PC-3 (cell line): ENCODE measurements at regions not wholly inside any gene's neighbourhood (a gene's known extent, or its start where the extent isn't known, plus 50 kb on each side); places are given as distances from the start of the nearest gene placed in this dataset.

Experiments
- ATAC-seq: fragments of 200-7000 bp; cut with Tn5 transposase; 2 replicates; pipeline ENCODE4 v1.9.1; 2020; ENCODE audit warnings: mild to moderate bottlenecking, moderate library complexity
- BruUV-seq: library from RNA; stranded (reverse); fragments of 400-500 nt; replicated peaks from 2 replicates; lab custom pipeline; 2021; lab: Mats Ljungman, UMichigan
- CTCF ChIA-PET: fragments of 300-600 bp; sonication (Branson Sonifier 250); formaldehyde crosslinking; loops from one replicate; lab custom pipeline; 2022; ENCODE audit warnings: antibody characterized with exemption; lab: Charles Lee
- POLR2A ChIA-PET: fragments of 300-600 bp; sonication (Branson Sonifier 250); formaldehyde crosslinking; loops from one replicate; lab custom pipeline; 2022; ENCODE audit warnings: antibody characterized with exemption; ENCODE audit not compliant: unreplicated experiment; lab: Charles Lee
- DNase-seq: peaks from one replicate; pipeline ENCODE4 v3.0.0-alpha.2; 2015
- H2AFZ ChIP-seq: fragments of 300-600 bp; sonication (generic); 2 replicates; pipeline ENCODE4 v1.6.0; 2016; ENCODE audit warnings: antibody characterized with exemption, low read length
- H3F3A ChIP-seq: fragments of 300-600 bp; sonication (generic); one replicate; pipeline ENCODE4 v1.6.0; 2017; ENCODE audit warnings: antibody characterized with exemption, low read length, control low read depth, mild to moderate bottlenecking; ENCODE audit not compliant: unreplicated experiment
- H3K27ac ChIP-seq: fragments of 300-600 bp; sonication (generic); 2 replicates; pipeline ENCODE4 v1.5.1; 2016; ENCODE audit warnings: mild to moderate bottlenecking, low read length
- H3K27me3 ChIP-seq: fragments of 300-600 bp; sonication (generic); 2 replicates; pipeline ENCODE4 v1.6.1; 2016; ENCODE audit warnings: low read length, mixed read lengths
- H3K36me3 ChIP-seq: fragments of 300-600 bp; sonication (generic); 2 replicates; pipeline ENCODE4 v1.6.1; 2016; ENCODE audit warnings: low read depth, mixed run types, low read length, mixed read lengths
- H3K4me1 ChIP-seq: fragments of 300-600 bp; sonication (generic); 2 replicates; pipeline ENCODE4 v1.5.1; 2016; ENCODE audit warnings: low read length; ENCODE audit not compliant: insufficient read depth
- H3K4me2 ChIP-seq: fragments of 300-600 bp; sonication (generic); 2 replicates; pipeline ENCODE4 v1.6.0; 2016; ENCODE audit warnings: low read length
- H3K4me3 ChIP-seq: fragments of 300-600 bp; sonication (generic); 2 replicates; pipeline ENCODE4 v1.5.1; 2016; ENCODE audit warnings: mild to moderate bottlenecking, low read length, mixed read lengths
- H3K79me2 ChIP-seq: fragments of 300-600 bp; sonication (generic); 2 replicates; pipeline ENCODE4 v1.6.1; 2017; ENCODE audit warnings: low read length, mixed read lengths
- H3K9ac ChIP-seq: fragments of 300-600 bp; sonication (generic); 2 replicates; pipeline ENCODE4 v1.6.0; 2016; ENCODE audit warnings: mild to moderate bottlenecking, low read length
- H3K9me2 ChIP-seq: fragments of 300-600 bp; sonication (generic); replicated peaks from 2 replicates; pipeline ENCODE4 v1.6.1; 2016; ENCODE audit warnings: mixed run types, low read length, mixed read lengths
- H3K9me3 ChIP-seq: fragments of 300-600 bp; sonication (generic); 2 replicates; pipeline ENCODE4 v1.6.1; 2016; ENCODE audit warnings: low read length, mixed read lengths
- H4K20me1 ChIP-seq: fragments of 300-600 bp; sonication (generic); 2 replicates; pipeline ENCODE4 v1.6.1; 2016; ENCODE audit warnings: low read length, mixed read lengths
- CTCF ChIP-seq: fragments of 300-600 bp; sonication (generic); conservative IDR thresholded peaks from 2 replicates; pipeline ENCODE4 v1.5.1; 2017; ENCODE audit warnings: antibody characterized with exemption, low read depth, mild to moderate bottlenecking, low read length
- EZH2 ChIP-seq: fragments of 300-600 bp; sonication (generic); IDR thresholded peaks from one replicate; pipeline ENCODE4 v1.6.1; 2017; ENCODE audit warnings: antibody characterized with exemption, mild to moderate bottlenecking, low read length; ENCODE audit not compliant: unreplicated experiment
- EZH2phosphoT487 ChIP-seq: fragments of 300-600 bp; sonication (generic); IDR thresholded peaks from 2 replicates; pipeline ENCODE4 v1.6.1; 2018; ENCODE audit warnings: mild to moderate bottlenecking, antibody characterized with exemption, low read length, borderline replicate concordance
- intact Hi-C: fragments of 100-400 bp; cut with micrococcal nuclease; formaldehyde crosslinking; loops from 2 replicates; pipeline ENCODE4 v1.9.0; 2023

- Histone ChIP-seq H3K27me3 (peaks cover 3% of the 10 kb centered on the region; the same call in 1 of the 2 replicates), H3K79me2 (no peaks in the 10 kb centered on the region), H3K9me2 (no peaks in the 10 kb centered on the region), H3K4me2 (no peak overlapping the region), H3K9ac (no peak overlapping the region), H3K27ac (no peak overlapping the region), H4K20me1 (no peaks in the 10 kb centered on the region), H3F3A (no peaks in the 10 kb centered on the region), H3K36me3 (no peaks in the 10 kb centered on the region), H3K4me3 (no peak overlapping the region), H2AFZ (no peak overlapping the region), H3K9me3 (no peaks in the 10 kb centered on the region), H3K4me1 (no peaks in the 10 kb centered on the region)
- ATAC-seq (no peak), DNase-seq (no peak)
- intact Hi-C loops = no loop called here
- POLR2A ChIA-PET = no interaction called here
- no peak for TF ChIP-seq EZH2
- no peak for TF ChIP-seq CTCF
- BruUV-seq = no TSS peak
- CTCF ChIA-PET = no interaction called here
Measured at GRCh38 chr18:78576967-78577366, 402.7 kb upstream of the SALL3 start.

GRCh38 chr18:78579449-78579848, 400.2 kb upstream of the SALL3 start:
- ATAC-seq (no peak), DNase-seq (no peak)
- Histone ChIP-seq H3K4me3 (no peak overlapping the region), H3K4me2 (no peak overlapping the region), H3K4me1 (no peaks in the 10 kb centered on the region), H2AFZ (no peak overlapping the region), H3K9me2 (no peaks in the 10 kb centered on the region), H3K36me3 (no peaks in the 10 kb centered on the region), H3K27ac (no peak overlapping the region), H4K20me1 (no peaks in the 10 kb centered on the region), H3K9ac (no peak overlapping the region), H3K9me3 (no peaks in the 10 kb centered on the region), H3K27me3 (peaks cover 21% of the 10 kb centered on the region; the same call in 1 of the 2 replicates), H3K79me2 (no peaks in the 10 kb centered on the region), H3F3A (no peaks in the 10 kb centered on the region)
- ChIA-PET CTCF (no interaction called here), POLR2A (no interaction called here)
- intact Hi-C loops = no loop called here
- TF ChIP-seq EZH2 = no peak
- TF ChIP-seq EZH2phosphoT487 = no peak
- TF ChIP-seq CTCF = no peak
- BruUV-seq = no TSS peak

- DNase-seq = no peak
- no peak overlapping the region for H3K9ac ChIP-seq
- H3K4me3 ChIP-seq = no peak overlapping the region
- no peaks in the 10 kb centered on the region for H3K36me3 ChIP-seq
- peaks cover 27% of the 10 kb centered on the region for H3K27me3 ChIP-seq
- no peak for TF ChIP-seq EZH2
- no peak for TF ChIP-seq EZH2phosphoT487
- TF ChIP-seq CTCF = no peak
- ATAC-seq = no peak
- no peaks in the 10 kb centered on the region for H3K9me3 ChIP-seq
- no peaks in the 10 kb centered on the region for H3K79me2 ChIP-seq
- H4K20me1 ChIP-seq = no peaks in the 10 kb centered on the region
- intact Hi-C loops = no loop called here
- H2AFZ ChIP-seq = no peak overlapping the region
- no TSS peak for BruUV-seq
- H3K9me2 ChIP-seq = no peaks in the 10 kb centered on the region
- ChIA-PET CTCF (no interaction called here), POLR2A (no interaction called here)
- H3K27ac ChIP-seq = no peak overlapping the region
- no peaks in the 10 kb centered on the region for H3F3A ChIP-seq
- no peak overlapping the region for H3K4me2 ChIP-seq
- H3K4me1 ChIP-seq = no peaks in the 10 kb centered on the region
Measured at GRCh38 chr18:78579854-78580577, 399.6 kb upstream of the SALL3 start.
